ENCODE measurements at regions not wholly inside any gene's neighbourhood (a gene's known extent, or its start where the extent isn't known, plus 50 kb on each side); places are given as distances from the start of the nearest gene placed in this dataset.

DNA sequence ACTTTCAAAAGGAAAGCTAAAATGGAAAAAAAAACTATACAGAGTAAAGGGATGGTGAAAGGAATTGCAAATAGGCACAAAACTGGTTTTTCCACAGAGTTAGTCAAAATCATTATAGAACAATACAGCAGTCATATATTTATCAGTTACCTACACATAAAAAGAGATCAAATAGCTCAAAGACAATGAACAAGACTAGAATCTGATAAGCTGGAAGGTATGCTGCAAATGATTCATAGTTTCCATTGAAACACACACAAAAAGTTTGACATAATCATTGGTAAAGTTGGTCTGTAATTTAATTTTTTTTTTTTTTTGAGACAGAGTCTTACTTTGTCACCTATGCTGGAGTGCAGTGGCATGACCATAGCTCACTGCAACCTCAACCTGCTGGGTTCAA is 92.4 kb upstream of the SGCE start:
- TF ChIP-seq, protein P1, sequence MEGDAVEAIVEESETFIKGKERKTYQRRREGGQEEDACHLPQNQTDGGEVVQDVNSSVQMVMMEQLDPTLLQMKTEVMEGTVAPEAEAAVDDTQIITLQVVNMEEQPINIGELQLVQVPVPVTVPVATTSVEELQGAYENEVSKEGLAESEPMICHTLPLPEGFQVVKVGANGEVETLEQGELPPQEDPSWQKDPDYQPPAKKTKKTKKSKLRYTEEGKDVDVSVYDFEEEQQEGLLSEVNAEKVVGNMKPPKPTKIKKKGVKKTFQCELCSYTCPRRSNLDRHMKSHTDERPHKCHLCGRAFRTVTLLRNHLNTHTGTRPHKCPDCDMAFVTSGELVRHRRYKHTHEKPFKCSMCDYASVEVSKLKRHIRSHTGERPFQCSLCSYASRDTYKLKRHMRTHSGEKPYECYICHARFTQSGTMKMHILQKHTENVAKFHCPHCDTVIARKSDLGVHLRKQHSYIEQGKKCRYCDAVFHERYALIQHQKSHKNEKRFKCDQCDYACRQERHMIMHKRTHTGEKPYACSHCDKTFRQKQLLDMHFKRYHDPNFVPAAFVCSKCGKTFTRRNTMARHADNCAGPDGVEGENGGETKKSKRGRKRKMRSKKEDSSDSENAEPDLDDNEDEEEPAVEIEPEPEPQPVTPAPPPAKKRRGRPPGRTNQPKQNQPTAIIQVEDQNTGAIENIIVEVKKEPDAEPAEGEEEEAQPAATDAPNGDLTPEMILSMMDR (IDR thresholded peaks at IDR 0.05) = no peak
- TF ChIP-seq EP300 (IDR thresholded peaks at IDR 0.05) = no peak

Measured in gastroesophageal sphincter (tissue), 3 donors.